IMR-90 (cell line): ENCODE measurements at regions not wholly inside any gene's neighbourhood (a gene's known extent, or its start where the extent isn't known, plus 50 kb on each side); places are given as distances from the start of the nearest gene placed in this dataset.

Experiments
- ATAC-seq: fragments of 200-7000 bp; cut with Tn5 transposase; 2 replicates; pipeline ENCODE4 v1.9.1; 2020; ENCODE audit warnings: low read depth, mild to moderate bottlenecking, moderate library complexity
- BruUV-seq: library from RNA; stranded (reverse); fragments of 400-500 nt; replicated peaks from 2 replicates; lab custom pipeline; 2021; lab: Mats Ljungman, UMichigan
- CTCF ChIA-PET: fragments of 300-600 bp; formaldehyde crosslinking; extraction: SDS; loops from one replicate; lab custom pipeline; 2021; ENCODE audit warnings: antibody characterized with exemption; lab: Yijun Ruan, JAX
- POLR2A ChIA-PET: fragments of 300-600 bp; sonication (Branson Sonifier 250); formaldehyde crosslinking; loops from one replicate; lab custom pipeline; 2022; ENCODE audit warnings: antibody characterized with exemption; ENCODE audit not compliant: unreplicated experiment; lab: Charles Lee
- DNase-seq: peaks from one replicate; pipeline ENCODE4 v3.0.0; 2013
- H2AFZ ChIP-seq: replicated peaks from 2 replicates; pipeline ENCODE3; 2013; ENCODE audit warnings: low read length, mild to moderate bottlenecking; ENCODE audit not compliant: poor library complexity
- H2AK5ac ChIP-seq: 2 replicates; pipeline ENCODE4 v1.6.1; 2013; ENCODE audit warnings: low read depth, low read length, inconsistent platforms
- H2AK9ac ChIP-seq: replicated peaks from 2 replicates; pipeline ENCODE3; 2013; ENCODE audit warnings: mild to moderate bottlenecking, low read depth, low read length, moderate library complexity; ENCODE audit not compliant: poor library complexity
- H2BK120ac ChIP-seq: 2 replicates; pipeline ENCODE4 v1.6.1; 2013; ENCODE audit warnings: low read depth, low read length, inconsistent platforms
- H2BK15ac ChIP-seq: 3 replicates; pipeline ENCODE4 v1.6.1; 2013; ENCODE audit warnings: low read depth, low read length, inconsistent platforms
- H2BK20ac ChIP-seq: 2 replicates; pipeline ENCODE4 v1.6.1; 2013; ENCODE audit warnings: low read depth, mild to moderate bottlenecking, inconsistent platforms, low read length, moderate library complexity
- H2BK5ac ChIP-seq: 2 replicates; pipeline ENCODE4 v1.6.1; 2013; ENCODE audit warnings: mild to moderate bottlenecking, low read depth, low read length, inconsistent platforms; ENCODE audit not compliant: poor library complexity, severe bottlenecking
- H3K14ac ChIP-seq: replicated peaks from 2 replicates; pipeline ENCODE4 v1.6.1; 2013; ENCODE audit warnings: low read depth, low read length, inconsistent platforms
- H3K18ac ChIP-seq: 2 replicates; pipeline ENCODE4 v1.6.1; 2013; ENCODE audit warnings: low read depth, low read length, control low read depth
- H3K23ac ChIP-seq: 2 replicates; pipeline ENCODE4 v1.6.1; 2013; ENCODE audit warnings: low read depth, low read length, inconsistent platforms
- H3K27ac ChIP-seq: 2 replicates; pipeline ENCODE4 v1.5.1; 2013; ENCODE audit warnings: mild to moderate bottlenecking, control low read depth, low read length; ENCODE audit not compliant: insufficient read depth
- H3K27me3 ChIP-seq: 2 replicates; pipeline ENCODE4 v1.6.1; 2013; ENCODE audit warnings: low read length; ENCODE audit not compliant: control insufficient read depth, insufficient read depth
- H3K36me3 ChIP-seq: 2 replicates; pipeline ENCODE4 v1.6.1; 2013; ENCODE audit warnings: low read length, mixed read lengths; ENCODE audit not compliant: control insufficient read depth, insufficient read depth
- H3K4ac ChIP-seq: 2 replicates; pipeline ENCODE4 v1.6.1; 2013; ENCODE audit warnings: low read depth, low read length, inconsistent platforms
- H3K4me1 ChIP-seq: 2 replicates; pipeline ENCODE4 v1.6.1; 2013; ENCODE audit warnings: low read length, mixed read lengths; ENCODE audit not compliant: control insufficient read depth, insufficient read depth
- H3K4me2 ChIP-seq: 2 replicates; pipeline ENCODE4 v1.6.1; 2013; ENCODE audit warnings: low read depth, mild to moderate bottlenecking, control low read depth, low read length, moderate library complexity
- H3K4me3 ChIP-seq: 2 replicates; pipeline ENCODE4 v1.5.1; 2013; ENCODE audit warnings: low read depth, mild to moderate bottlenecking, control low read depth, low read length, moderate library complexity; ENCODE audit not compliant: insufficient read depth
- H3K56ac ChIP-seq: 2 replicates; pipeline ENCODE4 v1.6.1; 2013; ENCODE audit warnings: low read length, inconsistent platforms; ENCODE audit not compliant: insufficient read depth; ENCODE audit errors: extremely low read depth
- H3K79me1 ChIP-seq, 2 experiments: 2 replicates each; pipeline ENCODE4 v1.6.1; 2013; ENCODE audit warnings: low read length in 2 of 2, inconsistent platforms in 1 of 2, low read depth in 1 of 2
- H3K9ac ChIP-seq: 2 replicates; pipeline ENCODE4 v1.6.1; 2013; ENCODE audit warnings: low read depth, low read length, control low read depth
- H3K9me1 ChIP-seq: 2 replicates; pipeline ENCODE4 v1.6.1; 2013; ENCODE audit warnings: low read length, inconsistent platforms; ENCODE audit not compliant: insufficient read depth
- H3K9me3 ChIP-seq: 2 replicates; pipeline ENCODE4 v1.6.1; 2013; ENCODE audit warnings: low read length; ENCODE audit not compliant: control insufficient read depth, insufficient read depth
- H4K20me1 ChIP-seq: 2 replicates; pipeline ENCODE4 v1.6.1; 2013; ENCODE audit warnings: low read length, inconsistent platforms; ENCODE audit not compliant: insufficient read depth
- H4K5ac ChIP-seq: 2 replicates; pipeline ENCODE4 v1.6.1; 2013; ENCODE audit warnings: mild to moderate bottlenecking, low read depth, low read length, control low read depth
- H4K8ac ChIP-seq, 2 experiments: 2 replicates each; pipeline ENCODE4 v1.6.1; 2013; ENCODE audit warnings: low read depth in 2 of 2, low read length in 2 of 2, control low read depth in 1 of 2, inconsistent platforms in 1 of 2
- H4K91ac ChIP-seq: 2 replicates; pipeline ENCODE4 v1.6.1; 2013; ENCODE audit warnings: low read depth, low read length, inconsistent platforms; ENCODE audit not compliant: insufficient read depth
- MAZ ChIP-seq: IDR thresholded peaks from 2 replicates; pipeline ENCODE4 v1.6.1; 2012; ENCODE audit warnings: low read depth, mild to moderate bottlenecking, low read length, improper control_type of control experiment, moderate library complexity, borderline replicate concordance
- POLR2A ChIP-seq: IDR thresholded peaks from 2 replicates; pipeline ENCODE4 v1.6.1; 2012; ENCODE audit warnings: mild to moderate bottlenecking, low read depth, low read length
- WGBS, 2 experiments: methylation state at CpG; one replicate each; pipeline versions ENCODE4 v1.1.5 to v1.1.7; 2013; ENCODE audit warnings: missing lambda C conversion rate in 2 of 2; ENCODE audit not compliant: insufficient read length in 1 of 2; ENCODE audit errors: extremely low coverage in 2 of 2; 5-methylcytosine and 5-hydroxymethylcytosine counted together
- dilution Hi-C: fragments of 300-500 bp; cut with HindIII; formaldehyde crosslinking; loops from one replicate; pipeline ENCODE4 v1.14.3; 2018; ENCODE audit warnings: low sequenced_read_pairs; ENCODE audit not compliant: unreplicated experiment
- in situ Hi-C: fragments of 300-500 bp; cut with MboI; formaldehyde crosslinking; loops from 3 replicates; pipeline ENCODE4 v1.14.3; 2019; ENCODE audit warnings: low sequenced_read_pairs, inconsistent platforms, mixed read lengths
- intact Hi-C: fragments of 100-400 bp; cut with micrococcal nuclease; formaldehyde crosslinking; loops from 2 replicates; pipeline ENCODE4 v1.10.0; 2022
- TF ChIP-seq, protein P1 (sequence below): fragments of 150-350 bp; IDR thresholded peaks from 2 replicates; pipeline ENCODE4 v1.6.1; 2017; ENCODE audit warnings: mild to moderate bottlenecking, antibody characterized with exemption, low read length, low read depth
- TF ChIP-seq, protein P2 (sequence below): conservative IDR thresholded peaks from 2 replicates; pipeline ENCODE4 v1.5.1; 2012; ENCODE audit warnings: mild to moderate bottlenecking, low read depth, low read length, improper control_type of control experiment

DNA sequence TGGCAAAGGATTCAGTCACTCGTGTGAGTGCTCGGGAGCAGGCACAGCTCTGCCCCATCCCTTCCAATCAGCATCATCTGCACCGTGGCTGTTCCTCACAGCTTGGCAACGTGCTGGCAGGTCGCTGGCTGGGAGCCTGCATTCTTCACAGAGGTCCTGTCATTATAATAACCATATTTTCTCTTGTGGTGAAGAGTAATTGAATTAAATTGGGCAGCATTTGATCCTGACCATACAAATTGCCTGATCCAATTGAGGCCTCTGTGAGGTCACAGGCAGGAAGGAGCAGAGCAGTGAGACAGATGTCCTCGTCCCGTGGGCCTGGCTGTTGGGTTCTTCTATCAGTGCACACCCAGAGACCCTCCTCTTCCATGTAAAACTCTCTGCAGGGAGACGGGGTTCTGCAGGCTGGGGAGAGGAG lies 407.8 kb downstream of the COG6 start:
- no peak overlapping the region for H3K4me2 ChIP-seq

More for the DNA sequence above, 407.8 kb downstream of the COG6 start:
- no peak overlapping the region for H2BK20ac ChIP-seq
- H4K20me1 ChIP-seq = no peaks in the 10 kb centered on the region
- H3K27me3 ChIP-seq = no peaks in the 10 kb centered on the region
- H3K9ac ChIP-seq = no peak overlapping the region
- no TSS peak for BruUV-seq
- in situ Hi-C loops (no loop called here), dilution Hi-C loops (no loop called here), intact Hi-C loops (no loop called here)
- H3K79me1 ChIP-seq = no peaks in the 10 kb centered on the region
- no peak overlapping the region for H3K56ac ChIP-seq
- no peak for ATAC-seq
- TF ChIP-seq POLR2A (no peak), MAZ (no peak)
- TF ChIP-seq, protein P1, sequence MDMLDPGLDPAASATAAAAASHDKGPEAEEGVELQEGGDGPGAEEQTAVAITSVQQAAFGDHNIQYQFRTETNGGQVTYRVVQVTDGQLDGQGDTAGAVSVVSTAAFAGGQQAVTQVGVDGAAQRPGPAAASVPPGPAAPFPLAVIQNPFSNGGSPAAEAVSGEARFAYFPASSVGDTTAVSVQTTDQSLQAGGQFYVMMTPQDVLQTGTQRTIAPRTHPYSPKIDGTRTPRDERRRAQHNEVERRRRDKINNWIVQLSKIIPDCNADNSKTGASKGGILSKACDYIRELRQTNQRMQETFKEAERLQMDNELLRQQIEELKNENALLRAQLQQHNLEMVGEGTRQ = no peak
- TF ChIP-seq, protein P2, sequence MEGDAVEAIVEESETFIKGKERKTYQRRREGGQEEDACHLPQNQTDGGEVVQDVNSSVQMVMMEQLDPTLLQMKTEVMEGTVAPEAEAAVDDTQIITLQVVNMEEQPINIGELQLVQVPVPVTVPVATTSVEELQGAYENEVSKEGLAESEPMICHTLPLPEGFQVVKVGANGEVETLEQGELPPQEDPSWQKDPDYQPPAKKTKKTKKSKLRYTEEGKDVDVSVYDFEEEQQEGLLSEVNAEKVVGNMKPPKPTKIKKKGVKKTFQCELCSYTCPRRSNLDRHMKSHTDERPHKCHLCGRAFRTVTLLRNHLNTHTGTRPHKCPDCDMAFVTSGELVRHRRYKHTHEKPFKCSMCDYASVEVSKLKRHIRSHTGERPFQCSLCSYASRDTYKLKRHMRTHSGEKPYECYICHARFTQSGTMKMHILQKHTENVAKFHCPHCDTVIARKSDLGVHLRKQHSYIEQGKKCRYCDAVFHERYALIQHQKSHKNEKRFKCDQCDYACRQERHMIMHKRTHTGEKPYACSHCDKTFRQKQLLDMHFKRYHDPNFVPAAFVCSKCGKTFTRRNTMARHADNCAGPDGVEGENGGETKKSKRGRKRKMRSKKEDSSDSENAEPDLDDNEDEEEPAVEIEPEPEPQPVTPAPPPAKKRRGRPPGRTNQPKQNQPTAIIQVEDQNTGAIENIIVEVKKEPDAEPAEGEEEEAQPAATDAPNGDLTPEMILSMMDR = no peak
- H3K9me3 ChIP-seq = no peaks in the 10 kb centered on the region
- WGBS, 2 experiments = no CpG with 5 or more reads among the region's 8 CpGs
- no peak overlapping the region for H3K4ac ChIP-seq
- no peak overlapping the region for H3K23ac ChIP-seq
- H3K4me3 ChIP-seq = no peak overlapping the region
- H3K14ac ChIP-seq = no peak overlapping the region
- ChIA-PET CTCF (no interaction called here), POLR2A (no interaction called here)
- H2AFZ ChIP-seq = no peak overlapping the region
- no peaks in the 10 kb centered on the region for H3K36me3 ChIP-seq
- no peak overlapping the region for H2AK9ac ChIP-seq
- H3K4me1 ChIP-seq = no peaks in the 10 kb centered on the region
- no peak overlapping the region for H2BK120ac ChIP-seq
- H4K8ac ChIP-seq = no peak overlapping the region
- no peak overlapping the region for H4K5ac ChIP-seq
- H2AK5ac ChIP-seq = no peak overlapping the region
- no peak overlapping the region for H2BK15ac ChIP-seq
- H2BK5ac ChIP-seq = no peak overlapping the region
- no peak for DNase-seq
- no peak overlapping the region for H4K91ac ChIP-seq
- H3K27ac ChIP-seq = no peak overlapping the region
- no peak overlapping the region for H3K18ac ChIP-seq
- no peaks in the 10 kb centered on the region for H3K9me1 ChIP-seq
